GM03348 (cell line): ENCODE measurements at regions not wholly inside any gene's neighbourhood (a gene's known extent, or its start where the extent isn't known, plus 50 kb on each side); places are given as distances from the start of the nearest gene placed in this dataset.

ENCODE experiments used
- DNase-seq: peaks from one replicate; pipeline ENCODE4 v3.0.0; 2012; ENCODE audit warnings: low spot score

GRCh38 chr15:31828594-31828993 lies 201.7 kb upstream of the CHRNA7 start:
- DNase-seq, result no peak

DNA sequence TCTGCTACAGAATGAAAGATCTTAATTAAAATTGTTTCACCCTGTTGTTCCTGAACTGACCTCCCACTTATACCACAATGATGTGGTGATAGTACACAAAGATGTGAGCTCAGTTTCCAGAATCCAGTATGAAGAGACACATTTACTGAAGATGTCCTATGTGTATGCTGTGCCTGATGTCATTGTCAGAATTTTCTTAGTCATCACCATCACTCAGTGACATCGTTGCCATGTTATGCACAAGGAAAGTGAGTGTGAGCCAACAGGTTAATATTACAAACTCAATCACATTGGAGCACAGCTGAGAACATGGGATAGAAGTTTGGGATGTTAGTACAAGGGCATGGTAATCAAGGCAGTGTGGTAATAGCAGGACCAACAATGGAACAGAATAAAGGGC lies 199.7 kb upstream of the CHRNA7 start:
- no peak for DNase-seq

DNA sequence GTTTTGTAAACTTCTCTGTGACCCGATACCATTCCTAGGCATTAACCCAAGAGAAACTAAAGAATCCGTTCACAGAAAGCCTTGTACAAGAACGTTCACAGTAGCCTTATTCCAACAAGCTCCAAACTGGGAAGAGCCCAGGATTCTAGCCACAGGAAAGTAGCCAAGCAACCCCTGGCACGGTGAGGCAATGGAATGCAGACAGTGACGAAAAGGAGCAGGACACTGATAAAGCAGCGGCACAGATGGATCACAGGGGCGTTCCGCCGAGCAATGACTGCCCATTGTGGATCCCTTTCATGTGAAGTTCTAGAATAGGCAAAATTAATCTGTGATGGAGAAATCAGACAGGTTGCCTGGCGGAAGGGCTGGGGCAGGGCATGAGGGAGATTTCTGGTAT lies 198.7 kb upstream of the CHRNA7 start:
- DNase-seq, result no peak

GRCh38 chr15:31834654-31835053 lies 195.7 kb upstream of the CHRNA7 start:
- DNase-seq, result no peak

- DNase-seq, result no peak
Observed at GRCh38 chr15:31839388-31839787, 190.9 kb upstream of the CHRNA7 start.

DNA sequence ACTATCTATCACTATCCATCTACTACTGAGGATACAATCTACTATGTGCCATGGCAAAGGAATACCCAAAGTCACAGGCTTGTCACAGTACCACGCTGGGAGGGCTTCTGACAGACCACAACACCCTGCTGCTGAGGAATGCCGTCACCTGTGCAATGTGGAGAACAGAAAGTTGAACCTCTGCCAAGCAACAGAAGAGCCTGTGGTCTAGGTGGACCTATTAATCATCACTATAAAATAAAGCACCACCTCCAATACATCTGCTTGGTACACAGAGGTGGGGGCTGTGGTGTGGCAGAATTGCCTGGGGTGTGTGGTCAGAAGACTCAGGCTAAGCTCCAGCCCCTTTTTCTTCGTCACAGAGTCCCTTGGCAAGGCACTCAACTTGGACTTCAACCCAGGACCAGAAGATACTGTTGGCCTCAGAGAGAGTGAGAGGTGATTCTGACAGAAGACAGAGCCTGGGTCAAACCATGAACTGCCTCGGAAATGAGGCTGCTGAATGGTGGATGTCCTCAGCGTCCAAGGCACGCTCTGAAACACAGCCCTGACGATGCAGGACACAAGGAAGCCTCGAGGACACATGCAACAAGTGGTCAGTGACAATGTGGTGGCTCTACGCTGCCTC lies 189.4 kb upstream of the CHRNA7 start:
- DNase-seq, result no peak

DNA sequence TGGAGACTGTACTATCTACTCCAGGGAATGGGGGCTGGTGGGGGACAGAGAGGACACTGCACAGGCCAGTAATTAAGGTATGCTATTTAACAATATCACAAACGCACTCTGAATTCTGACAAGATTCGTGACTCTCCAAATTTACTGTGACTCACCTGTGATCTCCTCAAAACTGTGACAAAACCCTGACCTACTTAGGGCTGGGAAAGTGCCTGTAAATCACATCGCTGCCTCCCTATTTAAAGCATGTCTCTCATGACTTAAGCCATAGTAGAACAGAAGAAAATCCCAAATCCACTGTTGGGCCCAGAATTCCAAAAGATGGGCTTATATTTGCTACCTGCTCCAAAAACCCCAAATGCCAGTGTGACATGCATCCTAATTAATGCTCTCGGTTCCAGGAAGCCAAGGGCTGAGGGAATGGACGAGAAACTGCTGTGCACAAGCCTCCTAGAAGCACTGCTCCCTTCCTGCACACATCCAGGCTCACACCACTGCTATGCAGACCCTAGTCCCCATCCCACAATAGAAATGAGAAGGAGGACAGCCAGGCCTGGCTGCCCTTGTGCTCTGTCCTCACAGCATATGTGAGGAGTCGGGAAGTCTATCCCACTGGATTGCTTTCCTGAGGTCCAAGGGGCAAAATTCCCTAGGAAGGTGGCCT lies 187.7 kb upstream of the CHRNA7 start:
- no peak for DNase-seq

GRCh38 chr15:31843426-31844055 lies 186.8 kb upstream of the CHRNA7 start:
- no peak for DNase-seq

GRCh38 chr15:31845791-31846190 lies 184.5 kb upstream of the CHRNA7 start:
- no peak for DNase-seq

GRCh38 chr15:31847961-31848360 lies 182.4 kb upstream of the CHRNA7 start:
- no peak for DNase-seq

GRCh38 chr15:31848621-31849020 lies 181.7 kb upstream of the CHRNA7 start:
- DNase-seq, result no peak

DNA sequence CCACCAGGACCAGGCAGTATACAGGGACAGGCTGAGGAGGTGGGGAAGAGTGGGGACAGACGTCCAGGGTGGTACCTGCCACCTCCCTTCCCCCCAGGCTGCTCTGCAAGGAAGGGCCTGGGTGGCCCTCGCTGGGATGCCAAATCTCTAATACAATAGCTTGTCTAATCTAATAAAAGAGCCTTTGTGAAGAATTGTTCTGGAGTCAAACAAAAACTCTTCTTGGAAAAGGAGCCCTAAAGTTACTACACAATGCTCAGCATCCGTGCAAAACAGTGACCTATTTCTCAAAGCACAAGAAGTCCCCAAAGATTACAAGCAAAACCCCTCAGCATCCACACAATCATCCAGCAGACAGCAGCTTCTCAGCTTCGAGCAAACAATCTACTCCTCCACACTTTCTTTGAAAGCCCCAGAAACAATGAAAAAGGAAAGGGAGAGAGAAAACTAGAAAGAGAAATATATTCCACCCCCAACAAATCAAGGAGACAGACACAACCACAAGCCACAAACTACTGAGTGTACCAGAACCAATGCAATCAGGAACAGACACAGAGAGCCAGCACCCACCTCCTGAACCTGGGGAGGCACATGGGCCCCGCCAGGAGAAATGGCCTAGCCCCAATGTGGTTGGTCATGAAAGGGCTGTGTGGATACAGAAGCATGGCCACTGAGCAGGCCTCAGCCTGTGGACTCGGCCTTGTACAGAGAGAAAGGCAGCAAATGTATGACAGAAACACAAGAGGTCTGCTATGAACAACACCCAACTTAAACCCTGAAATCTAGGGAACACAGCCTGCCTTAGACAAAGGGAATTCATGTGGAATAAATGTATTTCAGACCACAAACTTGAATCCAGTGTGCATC lies 177.1 kb upstream of the CHRNA7 start:
- DNase-seq, result no peak

DNA sequence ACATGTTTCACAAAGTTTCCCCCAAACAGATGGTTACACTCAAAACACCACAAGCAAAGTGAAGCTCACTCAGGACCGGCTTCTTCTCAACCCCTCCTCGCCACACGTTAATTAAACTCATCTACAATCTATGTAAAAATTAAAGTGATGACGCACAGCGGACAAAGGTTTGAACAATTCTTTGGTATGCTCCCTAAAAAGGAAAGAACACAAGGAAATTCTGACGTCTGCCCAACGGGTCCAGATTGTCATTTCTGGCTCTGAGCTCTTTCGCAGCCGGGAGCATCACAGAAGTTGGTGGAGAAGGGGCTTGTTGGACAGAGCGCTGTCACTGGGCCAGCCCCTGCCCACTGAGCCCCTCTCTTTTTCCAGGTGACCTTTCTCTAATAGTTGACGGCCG lies 173.7 kb upstream of the CHRNA7 start:
- DNase-seq, result no peak

DNA sequence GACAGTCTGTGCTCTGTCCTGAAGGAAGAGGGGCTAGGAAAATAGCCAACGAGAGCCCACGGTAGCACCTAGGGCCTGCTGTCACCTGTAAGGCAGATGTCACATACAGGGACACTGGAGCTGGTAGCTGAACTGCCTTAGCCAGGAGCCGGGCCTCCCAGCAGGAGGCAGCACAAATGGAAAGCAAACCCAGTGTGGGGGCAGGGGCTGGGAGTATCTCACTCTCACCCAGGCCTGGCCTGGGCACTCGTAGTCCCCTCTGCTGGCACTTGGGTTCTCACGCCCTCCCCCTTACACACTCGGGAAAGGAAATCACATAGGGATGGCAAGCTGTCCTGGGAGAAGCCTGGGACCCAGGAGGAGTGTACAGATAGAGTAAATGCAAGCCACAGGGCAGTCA lies 173.1 kb upstream of the CHRNA7 start:
- DNase-seq, result no peak

DNA sequence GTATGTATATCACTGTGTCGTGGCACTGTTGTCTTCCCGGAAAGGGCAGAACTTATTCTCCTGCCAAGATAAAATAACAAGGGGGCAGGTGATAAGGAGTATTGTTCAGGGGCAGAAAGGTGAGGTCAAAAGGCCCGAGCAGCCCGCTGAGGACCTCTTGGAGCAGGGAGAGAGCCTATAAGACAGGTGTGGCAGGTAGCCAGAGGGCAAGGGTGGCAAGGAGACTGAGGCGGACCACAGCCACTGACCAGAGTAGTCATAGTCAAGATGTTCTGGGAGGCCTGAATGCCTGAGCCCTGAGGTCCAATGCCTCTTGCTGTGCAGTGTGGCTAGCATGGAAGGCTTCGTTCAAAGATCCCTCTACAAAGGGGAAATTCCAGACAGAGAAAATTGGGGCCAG lies 172.3 kb upstream of the CHRNA7 start:
- DNase-seq, result no peak

DNA sequence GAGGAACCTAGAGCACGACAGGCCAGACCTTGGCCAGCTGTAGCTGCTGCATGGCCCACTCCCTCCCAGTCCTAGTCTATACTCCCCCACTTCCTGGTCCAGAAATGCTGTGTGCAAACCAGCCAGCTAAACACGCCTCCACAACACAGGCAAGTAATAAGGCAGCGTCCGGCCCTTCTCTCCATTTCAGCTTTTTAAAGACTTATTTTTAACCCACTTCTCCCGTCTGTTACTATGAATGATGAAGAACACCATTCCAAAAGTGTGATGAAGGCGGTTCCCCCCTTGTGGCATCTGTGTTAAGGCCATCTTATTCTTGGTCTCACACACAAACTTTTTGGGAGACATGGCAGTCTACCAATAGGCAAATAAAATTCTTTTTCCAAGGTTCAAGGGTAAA lies 164.1 kb upstream of the CHRNA7 start:
- DNase-seq, result no peak

- DNase-seq, result peak; percentile 73
Observed at GRCh38 chr15:31867536-31868442, 162.5 kb upstream of the CHRNA7 start.

DNA sequence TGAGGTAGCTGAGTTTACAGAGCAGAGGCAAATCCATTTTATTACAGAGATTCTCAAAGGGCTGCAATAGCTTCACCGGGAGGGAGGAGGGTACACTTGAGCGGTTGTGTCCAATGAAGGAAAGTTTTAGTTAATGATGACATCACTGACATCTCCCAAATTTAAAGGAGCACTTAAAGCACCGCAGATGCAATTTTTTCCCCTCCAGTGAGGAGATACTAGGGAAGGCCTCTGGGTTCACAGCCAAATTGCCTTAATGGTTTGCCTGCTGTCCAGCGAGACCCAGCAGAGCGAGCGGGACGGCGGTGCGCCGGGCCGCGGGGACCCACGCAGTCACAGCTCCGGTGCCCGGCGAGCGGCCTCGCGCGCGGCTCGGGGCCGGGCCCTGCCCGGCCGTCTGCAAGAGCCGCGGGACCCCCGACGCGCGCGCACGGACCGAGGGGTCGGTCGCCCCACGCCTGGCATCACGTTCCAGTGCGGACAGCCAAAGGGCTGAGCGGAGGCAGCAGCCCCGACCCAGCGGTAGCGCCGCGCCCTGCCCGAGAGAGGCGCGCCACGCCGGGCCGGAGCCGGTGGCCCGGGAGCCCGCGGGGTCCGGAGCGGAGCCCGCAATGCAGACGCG lies 160.5 kb upstream of the CHRNA7 start:
- peak; percentile 24 for DNase-seq

DNA sequence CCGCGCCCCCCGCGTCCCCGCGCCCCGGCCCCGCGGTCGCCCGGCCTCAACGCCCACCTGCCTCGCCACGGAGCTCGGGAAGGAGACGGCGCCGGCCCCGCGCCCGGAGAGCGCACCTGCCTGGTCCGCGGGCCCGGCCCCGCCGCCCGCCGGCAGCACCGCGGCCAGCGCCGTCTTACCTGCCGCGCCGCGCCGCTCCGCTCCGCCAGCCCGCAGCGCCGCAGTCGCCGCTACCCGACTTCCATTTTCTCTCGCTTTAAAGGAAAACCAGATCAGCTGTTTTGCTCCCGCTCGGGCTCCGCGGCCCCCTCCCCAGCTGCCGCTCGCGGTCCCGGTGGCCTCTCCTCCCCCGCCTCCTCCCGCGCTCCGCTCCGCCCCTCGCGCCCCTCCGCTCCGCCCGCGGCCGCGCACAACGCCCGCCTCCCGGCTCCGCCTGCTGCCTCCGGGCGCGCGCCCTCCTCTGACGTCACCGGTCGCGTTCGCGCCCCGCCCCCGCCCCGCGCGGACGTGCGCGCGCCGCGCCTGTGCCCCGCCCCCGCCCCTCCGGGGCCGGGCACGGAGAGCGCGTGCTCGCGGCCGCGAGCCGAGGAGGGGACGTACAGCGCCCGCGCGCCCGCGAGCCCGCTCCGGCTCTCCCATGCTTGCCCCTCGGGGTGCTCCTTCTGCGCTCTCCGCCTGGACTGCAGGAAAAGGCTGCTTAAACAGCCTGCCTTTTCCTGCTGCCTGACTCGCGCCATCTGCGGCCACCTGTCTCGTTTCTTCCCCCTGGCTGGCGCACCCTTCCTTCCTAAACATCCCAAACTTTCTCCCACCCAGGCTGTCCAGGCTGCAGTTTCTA lies 159.8 kb upstream of the CHRNA7 start, which contains the start of gene OTUD7A:
OTUD7A (minus strand) TSS at position 346 of the 838 bp plus-strand sequence.
- peak; percentile 98 for DNase-seq
